Keratinocyte (primary cell): ENCODE measurements at regions not wholly inside any gene's neighbourhood (a gene's known extent, or its start where the extent isn't known, plus 50 kb on each side); places are given as distances from the start of the nearest gene placed in this dataset.
"Not testable (repeated sequence)": the region's sequence is repeated elsewhere in the genome, so short reads cannot be mapped to it uniquely, and the experiment has no call there.

Experiments used
- DNase-seq: peaks from one replicate; pipeline ENCODE4 v3.0.0-alpha.2; 2011; ENCODE audit warnings: low read depth, missing footprints, low spot score
- FAIRE-seq: peaks from 2 replicates; lab custom pipeline; 2011; peaks lifted over from hg19 to GRCh38; lab: Jason Lieb, UNC
- H2AFZ ChIP-seq: 2 replicates; pipeline ENCODE4 v1.6.0; 2012; ENCODE audit warnings: low read length, control low read depth, inconsistent platforms; ENCODE audit not compliant: control insufficient read depth
- H3K27ac ChIP-seq: 2 replicates; pipeline ENCODE4 v1.5.1; 2011; ENCODE audit warnings: low read length; ENCODE audit not compliant: control insufficient read depth, insufficient read depth
- H3K27me3 ChIP-seq: 3 replicates; pipeline ENCODE4 v1.6.0; 2011; ENCODE audit warnings: low read length; ENCODE audit not compliant: control insufficient read depth, insufficient read depth; ENCODE audit errors: extremely low read depth
- H3K36me3 ChIP-seq, 2 experiments: 2 replicates in 1 of 2; 3 replicates in 1 of 2; pipeline ENCODE4 v1.5.1; 2011; ENCODE audit warnings: low read length in 2 of 2, mild to moderate bottlenecking in 1 of 2; ENCODE audit not compliant: control insufficient read depth in 2 of 2, insufficient read depth in 2 of 2; ENCODE audit errors: extremely low read depth in 1 of 2
- H3K4me1 ChIP-seq: 3 replicates; pipeline ENCODE4 v1.5.1; 2011; ENCODE audit warnings: low read length; ENCODE audit not compliant: control insufficient read depth, insufficient read depth; ENCODE audit errors: extremely low read depth
- H3K4me2 ChIP-seq: 3 replicates; pipeline ENCODE4 v1.6.0; 2011; ENCODE audit warnings: low read depth, low read length; ENCODE audit not compliant: control insufficient read depth, insufficient read depth; ENCODE audit errors: extremely low read depth
- H3K4me3 ChIP-seq, 3 experiments: fragments of 200-600 bp in 1 of 3; sonication (generic) in 1 of 3; 2 replicates in 2 of 3; 3 replicates in 1 of 3; pipeline ENCODE4 v1.5.1; 2011 to 2016; ENCODE audit warnings: low read length in 3 of 3, mild to moderate bottlenecking in 3 of 3, control low read depth in 2 of 3, inconsistent platforms in 1 of 3, low read depth in 1 of 3, mixed read lengths in 1 of 3, mixed run types in 1 of 3, moderate library complexity in 1 of 3; ENCODE audit not compliant: control insufficient read depth in 2 of 3, insufficient read depth in 2 of 3; ENCODE audit errors: extremely low read depth in 1 of 3
- H3K79me2 ChIP-seq: 2 replicates; pipeline ENCODE4 v1.6.0; 2012; ENCODE audit warnings: low read length; ENCODE audit not compliant: control insufficient read depth, insufficient read depth
- H3K9ac ChIP-seq: 3 replicates; pipeline ENCODE4 v1.6.0; 2011; ENCODE audit warnings: low read length; ENCODE audit not compliant: control insufficient read depth, insufficient read depth; ENCODE audit errors: extremely low read depth
- H3K9me1 ChIP-seq: 3 replicates; pipeline ENCODE4 v1.6.0; 2011; ENCODE audit warnings: low read length; ENCODE audit not compliant: control insufficient read depth, insufficient read depth; ENCODE audit errors: extremely low read depth
- H3K9me3 ChIP-seq: 2 replicates; pipeline ENCODE4 v1.5.1; 2012; ENCODE audit warnings: low read depth, low read length; ENCODE audit not compliant: control insufficient read depth
- H4K20me1 ChIP-seq: 3 replicates; pipeline ENCODE4 v1.6.0; 2011; ENCODE audit warnings: low read length; ENCODE audit not compliant: control insufficient read depth, insufficient read depth; ENCODE audit errors: extremely low read depth
- CTCF ChIP-seq, 3 experiments: IDR thresholded peaks in 1 of 3; conservative IDR thresholded peaks in 1 of 3; optimal IDR thresholded peaks in 1 of 3; 2 replicates in 2 of 3; 3 replicates in 1 of 3; pipeline versions ENCODE3 to v1.5.1; 2011; ENCODE audit warnings: low read length in 3 of 3, mild to moderate bottlenecking in 3 of 3, moderate library complexity in 2 of 3, control low read depth in 1 of 3, inconsistent platforms in 1 of 3; ENCODE audit not compliant: insufficient read depth in 2 of 3; ENCODE audit errors: extremely low read depth in 1 of 3
- EZH2 ChIP-seq: IDR thresholded peaks from one replicate; pipeline ENCODE4 v1.6.1; 2012; ENCODE audit warnings: inconsistent platforms, mild to moderate bottlenecking, low read length, moderate library complexity
- dilution Hi-C: fragments of 300-500 bp; cut with MboI; formaldehyde crosslinking; loops from one replicate; pipeline ENCODE4 v1.7.0; 2020; ENCODE audit warnings: low sequenced_read_pairs; ENCODE audit not compliant: extremely low pct_ligation_motif_present

- no peaks in the 10 kb centered on the region for H3K9me3 ChIP-seq
- no peaks in the 10 kb centered on the region for H3K79me2 ChIP-seq
- no peak overlapping the region for H3K27ac ChIP-seq
- DNase-seq, result no peak
- TF ChIP-seq CTCF (optimal IDR thresholded peaks at IDR 0.05 in 1 of 3, IDR thresholded peaks at IDR 0.05 in 1 of 3, conservative IDR thresholded peaks at IDR 0.05 in 1 of 3; ENCODE audit: extremely low read depth in 1 of 3, insufficient read depth in 2 of 3, low read length in 3 of 3), result no peak
- no peak for TF ChIP-seq EZH2
- no peaks in the 10 kb centered on the region for H3K4me1 ChIP-seq
- no peak overlapping the region for H3K4me3 ChIP-seq
- no peaks in the 10 kb centered on the region for H3K36me3 ChIP-seq
- H3K4me2 ChIP-seq, result no peak overlapping the region
- no peak overlapping the region for H3K9ac ChIP-seq
- no peak overlapping the region for H2AFZ ChIP-seq
- H3K27me3 ChIP-seq, result no peaks in the 10 kb centered on the region
- dilution Hi-C loops, result no loop called here
- no peaks in the 10 kb centered on the region for H4K20me1 ChIP-seq
- H3K9me1 ChIP-seq, result no peaks in the 10 kb centered on the region
- no peak for FAIRE-seq
Measured at GRCh38 chr14:90467501-90467900, 70.7 kb downstream of the CALM1 start.

DNA sequence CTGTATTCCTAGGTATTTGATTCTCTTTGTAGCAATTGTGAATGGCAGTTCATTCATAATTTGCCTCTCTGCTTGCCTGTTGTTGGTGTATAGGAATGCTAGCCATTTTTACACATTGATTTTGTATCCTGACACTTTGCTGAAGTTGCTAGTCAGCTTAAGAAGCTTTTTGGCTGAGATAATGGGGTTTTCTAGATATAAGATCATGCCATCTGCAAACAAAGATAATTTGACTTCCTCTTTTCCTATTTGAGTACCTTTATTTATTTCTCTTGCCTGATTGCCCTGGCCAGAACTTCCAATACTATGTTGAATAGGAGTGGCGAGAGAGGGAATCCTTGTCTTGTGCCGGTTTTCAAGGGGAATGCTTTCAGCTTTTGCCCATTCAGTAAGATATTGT lies 72.6 kb downstream of the CALM1 start:
- DNase-seq, H3K4me3 ChIP-seq, H2AFZ ChIP-seq, H4K20me1 ChIP-seq, H3K79me2 ChIP-seq, H3K9ac ChIP-seq, H3K9me1 ChIP-seq, FAIRE-seq, H3K4me2 ChIP-seq, H3K9me3 ChIP-seq, H3K27ac ChIP-seq, H3K27me3 ChIP-seq, H3K36me3 ChIP-seq, H3K4me1 ChIP-seq, dilution Hi-C loops: not testable (repeated sequence)

GRCh38 chr14:90472632-90473031 lies 75.8 kb downstream of the CALM1 start:
- Histone ChIP-seq H3K4me1 (no peaks in the 10 kb centered on the region), H3K27me3 (no peaks in the 10 kb centered on the region), H3K27ac (no peak overlapping the region), H3K79me2 (no peaks in the 10 kb centered on the region), H4K20me1 (no peaks in the 10 kb centered on the region), H2AFZ (no peak overlapping the region), H3K9me3 (no peaks in the 10 kb centered on the region), H3K36me3 (no peaks in the 10 kb centered on the region), H3K9ac (no peak overlapping the region), H3K4me2 (no peak overlapping the region), H3K4me3 (no peak overlapping the region), H3K9me1 (no peaks in the 10 kb centered on the region)
- dilution Hi-C loops, result no loop called here
- FAIRE-seq (no peak), DNase-seq (no peak)
- TF ChIP-seq EZH2 (no peak), CTCF (optimal IDR thresholded peaks at IDR 0.05 in 1 of 3, IDR thresholded peaks at IDR 0.05 in 1 of 3, conservative IDR thresholded peaks at IDR 0.05 in 1 of 3; ENCODE audit: extremely low read depth in 1 of 3, insufficient read depth in 2 of 3, low read length in 3 of 3) (no peak)
